GM12874 (cell line): ENCODE measurements at regions not wholly inside any gene's neighbourhood (a gene's known extent, or its start where the extent isn't known, plus 50 kb on each side); places are given as distances from the start of the nearest gene placed in this dataset.

ENCODE experiments used
- CTCF ChIP-seq: IDR thresholded peaks from 2 replicates; pipeline ENCODE4 v1.5.1; 2011; ENCODE audit warnings: low read depth, mild to moderate bottlenecking, control low read depth, low read length, moderate library complexity; ENCODE audit not compliant: insufficient read depth

- no peak for TF ChIP-seq CTCF
Observed at GRCh38 chr3:28971156-28971555, 309.7 kb upstream of the RBMS3 start.

- TF ChIP-seq CTCF: no peak
Observed at GRCh38 chr3:28972921-28973320, 307.9 kb upstream of the RBMS3 start.

- no peak for TF ChIP-seq CTCF
Observed at GRCh38 chr3:28973609-28974008, 307.3 kb upstream of the RBMS3 start.

- no peak for TF ChIP-seq CTCF
Observed at GRCh38 chr3:28978092-28978491, 302.8 kb upstream of the RBMS3 start.

GRCh38 chr3:28980131-28980530 is 300.7 kb upstream of the RBMS3 start:
- TF ChIP-seq CTCF: no peak

- TF ChIP-seq CTCF: no peak
Observed at GRCh38 chr3:28980631-28981030, 300.2 kb upstream of the RBMS3 start.

DNA sequence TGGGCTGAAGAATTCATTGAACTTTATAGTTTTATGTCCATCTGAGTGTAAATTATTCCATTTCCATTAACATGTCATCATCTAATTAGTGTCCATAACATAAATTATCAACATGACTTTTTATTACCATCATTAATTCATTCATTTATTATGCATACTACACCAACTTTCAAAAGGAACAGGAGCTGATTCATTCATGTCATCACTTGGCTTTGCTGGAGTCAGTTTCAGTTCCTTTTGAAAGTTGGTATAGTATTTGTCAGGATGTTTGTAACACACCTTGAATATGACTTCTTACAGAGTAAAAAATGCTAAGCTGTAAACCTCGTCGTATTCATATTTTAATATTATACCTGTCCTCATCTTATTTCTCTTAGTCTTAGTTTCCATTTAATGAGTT is 298.0 kb upstream of the RBMS3 start:
- no peak for TF ChIP-seq CTCF

DNA sequence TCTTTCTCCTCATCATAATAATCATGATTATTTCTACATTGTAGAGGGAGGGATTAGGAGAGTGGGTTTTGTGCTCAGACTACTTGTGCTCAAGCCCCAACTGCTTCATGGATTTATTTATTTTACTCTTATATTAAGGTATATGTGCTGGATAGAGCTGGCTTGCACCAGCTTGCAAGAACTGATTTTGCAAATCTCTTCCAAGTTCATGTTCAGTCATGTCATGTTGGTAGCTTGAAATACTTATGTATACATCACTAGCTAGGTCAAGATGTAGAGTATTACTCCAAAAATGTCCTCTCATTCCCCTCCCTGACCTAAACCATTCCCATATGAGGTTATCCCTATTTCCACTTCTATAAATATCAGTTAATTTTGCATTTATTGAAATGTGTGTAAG is 293.9 kb upstream of the RBMS3 start:
- no peak for TF ChIP-seq CTCF
